ENCODE measurements at regions not wholly inside any gene's neighbourhood (a gene's known extent, or its start where the extent isn't known, plus 50 kb on each side); places are given as distances from the start of the nearest gene placed in this dataset.

DNA sequence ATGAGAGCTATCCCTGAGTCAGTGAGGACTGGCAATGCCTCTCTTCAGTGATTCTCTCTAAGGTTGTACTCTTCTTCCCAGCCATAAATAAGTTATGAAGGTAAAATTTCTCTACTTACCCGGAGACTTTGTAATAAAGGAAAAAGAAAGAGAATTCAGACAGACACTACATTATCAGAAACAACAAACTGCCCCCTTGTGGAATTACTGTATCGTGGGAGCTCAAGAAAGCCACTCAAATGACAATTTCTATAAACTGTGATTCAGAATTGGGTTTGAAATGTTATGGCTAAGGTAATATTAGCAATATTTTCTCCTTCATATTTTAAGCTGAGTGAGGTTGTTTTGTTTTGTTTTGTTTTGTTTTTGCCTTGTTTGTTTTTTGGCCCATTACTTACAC is 155.8 kb upstream of the TANK start:
- no peaks in the 10 kb centered on the region for H3K27me3 ChIP-seq (replicated peaks; ENCODE audit: insufficient read depth, low read depth, low read length, poor library complexity)
- peak; percentile 34 for DNase-seq (ENCODE audit: low spot score)
- no peak overlapping the region for H3K27ac ChIP-seq (ENCODE audit: low read depth, low read length, poor library complexity, severe bottlenecking)
- no peaks in the 10 kb centered on the region for H3K9me3 ChIP-seq (ENCODE audit: low read depth, low read length, poor library complexity, severe bottlenecking)
- TF ChIP-seq, protein P1, sequence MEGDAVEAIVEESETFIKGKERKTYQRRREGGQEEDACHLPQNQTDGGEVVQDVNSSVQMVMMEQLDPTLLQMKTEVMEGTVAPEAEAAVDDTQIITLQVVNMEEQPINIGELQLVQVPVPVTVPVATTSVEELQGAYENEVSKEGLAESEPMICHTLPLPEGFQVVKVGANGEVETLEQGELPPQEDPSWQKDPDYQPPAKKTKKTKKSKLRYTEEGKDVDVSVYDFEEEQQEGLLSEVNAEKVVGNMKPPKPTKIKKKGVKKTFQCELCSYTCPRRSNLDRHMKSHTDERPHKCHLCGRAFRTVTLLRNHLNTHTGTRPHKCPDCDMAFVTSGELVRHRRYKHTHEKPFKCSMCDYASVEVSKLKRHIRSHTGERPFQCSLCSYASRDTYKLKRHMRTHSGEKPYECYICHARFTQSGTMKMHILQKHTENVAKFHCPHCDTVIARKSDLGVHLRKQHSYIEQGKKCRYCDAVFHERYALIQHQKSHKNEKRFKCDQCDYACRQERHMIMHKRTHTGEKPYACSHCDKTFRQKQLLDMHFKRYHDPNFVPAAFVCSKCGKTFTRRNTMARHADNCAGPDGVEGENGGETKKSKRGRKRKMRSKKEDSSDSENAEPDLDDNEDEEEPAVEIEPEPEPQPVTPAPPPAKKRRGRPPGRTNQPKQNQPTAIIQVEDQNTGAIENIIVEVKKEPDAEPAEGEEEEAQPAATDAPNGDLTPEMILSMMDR (conservative IDR thresholded peaks at IDR 0.05; ENCODE audit: low read depth, low read length), result peak; percentile 69
- no peak for TF ChIP-seq EZH2 (IDR thresholded peaks at IDR 0.05; ENCODE audit: borderline replicate concordance, low read depth, low read length, poor library complexity, severe bottlenecking)
- intact Hi-C loops (cut with micrococcal nuclease; ENCODE audit: unreplicated experiment), result no loop called here
- no peaks in the 10 kb centered on the region for H3K36me3 ChIP-seq (ENCODE audit: insufficient read depth, low read length, poor library complexity, severe bottlenecking)
- H3K4me3 ChIP-seq (ENCODE audit: low read depth, low read length, poor library complexity, severe bottlenecking), result no peak overlapping the region
- BruUV-seq (replicated peaks), result no TSS peak
- ChIA-PET POLR2A (ENCODE audit: low non-redundant PET) (no interaction called here), CTCF (interaction anchor here (0.6 to 2.4 kb wide), 5 partner anchors 10 to 933 kb away, joined by 3 to 10 read pairs (median 4); no protein-coding TSS in a partner anchor)
- no peaks in the 10 kb centered on the region for H3K4me1 ChIP-seq (ENCODE audit: insufficient read depth, low read length, poor library complexity, severe bottlenecking)

DNA sequence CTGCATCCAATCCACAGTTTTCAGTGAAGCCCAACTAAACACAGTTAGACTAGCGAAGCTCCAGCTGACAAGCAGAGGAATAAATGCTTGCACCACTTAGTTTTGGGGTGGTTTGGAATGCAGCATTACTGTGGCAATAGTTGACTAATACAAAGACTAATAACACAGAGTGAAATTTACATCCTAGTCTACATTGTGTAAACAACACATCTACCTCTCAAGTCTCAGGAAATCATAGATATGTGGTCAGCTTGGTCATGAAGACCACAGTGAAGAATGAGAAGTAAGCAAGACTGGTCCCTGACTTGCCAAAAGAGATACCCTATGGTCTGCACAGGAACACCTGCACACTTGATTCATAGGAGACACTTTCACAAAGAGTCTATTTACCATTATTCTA is 155.1 kb upstream of the TANK start:
- POLR2A ChIA-PET (ENCODE audit: low non-redundant PET), result no interaction called here
- intact Hi-C loops (cut with micrococcal nuclease; ENCODE audit: unreplicated experiment), result no loop called here
- no TSS peak for BruUV-seq (replicated peaks)

DNA sequence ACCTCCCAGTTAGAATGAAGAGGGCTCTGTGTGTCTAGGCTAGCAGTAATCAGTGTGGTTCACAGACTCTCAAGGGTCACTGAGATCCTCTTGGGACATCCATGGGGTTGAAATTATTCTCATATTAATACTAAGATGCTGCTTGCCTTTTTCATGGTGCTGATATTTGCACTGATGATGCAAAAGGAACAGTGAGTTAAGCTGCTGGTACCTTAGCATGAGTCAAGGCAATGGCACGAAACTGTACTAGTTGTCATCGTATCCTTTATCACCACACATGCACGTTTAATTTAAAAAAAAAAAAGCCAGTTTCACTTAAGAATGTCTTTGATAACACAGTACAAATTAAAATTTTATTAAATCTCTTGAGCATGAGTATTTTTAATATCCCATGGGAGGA is 151.9 kb upstream of the TANK start:
- BruUV-seq (replicated peaks), result no TSS peak
- TF ChIP-seq EZH2 (IDR thresholded peaks at IDR 0.05; ENCODE audit: borderline replicate concordance, low read depth, low read length, poor library complexity, severe bottlenecking), result no peak
- TF ChIP-seq, protein P1 (conservative IDR thresholded peaks at IDR 0.05; ENCODE audit: low read depth, low read length), result no peak
- no peak for DNase-seq (ENCODE audit: low spot score)
- no peaks in the 10 kb centered on the region for H3K36me3 ChIP-seq (ENCODE audit: insufficient read depth, low read length, poor library complexity, severe bottlenecking)
- H3K4me3 ChIP-seq (ENCODE audit: low read depth, low read length, poor library complexity, severe bottlenecking), result no peak overlapping the region
- no peaks in the 10 kb centered on the region for H3K9me3 ChIP-seq (ENCODE audit: low read depth, low read length, poor library complexity, severe bottlenecking)
- no peaks in the 10 kb centered on the region for H3K4me1 ChIP-seq (ENCODE audit: insufficient read depth, low read length, poor library complexity, severe bottlenecking)
- CTCF ChIA-PET, result no interaction called here
- no peaks in the 10 kb centered on the region for H3K27me3 ChIP-seq (replicated peaks; ENCODE audit: insufficient read depth, low read depth, low read length, poor library complexity)
- no peak overlapping the region for H3K27ac ChIP-seq (ENCODE audit: low read depth, low read length, poor library complexity, severe bottlenecking)
- POLR2A ChIA-PET (ENCODE audit: low non-redundant PET), result no interaction called here
- intact Hi-C loops (cut with micrococcal nuclease; ENCODE audit: unreplicated experiment), result no loop called here

More for the DNA sequence above, 155.1 kb upstream of the TANK start:
- no peak overlapping the region for H3K27ac ChIP-seq (ENCODE audit: low read depth, low read length, poor library complexity, severe bottlenecking)
- H3K9me3 ChIP-seq (ENCODE audit: low read depth, low read length, poor library complexity, severe bottlenecking), result no peaks in the 10 kb centered on the region
- CTCF ChIA-PET, result interaction anchor here (0.5 to 2.4 kb wide), 2 partner anchors 35 to 895 kb away, joined by 3 to 10 read pairs; no protein-coding TSS in a partner anchor
- no peaks in the 10 kb centered on the region for H3K36me3 ChIP-seq (ENCODE audit: insufficient read depth, low read length, poor library complexity, severe bottlenecking)
- TF ChIP-seq, protein P1 (conservative IDR thresholded peaks at IDR 0.05; ENCODE audit: low read depth, low read length), result no peak
- TF ChIP-seq EZH2 (IDR thresholded peaks at IDR 0.05; ENCODE audit: borderline replicate concordance, low read depth, low read length, poor library complexity, severe bottlenecking), result no peak
- H3K4me3 ChIP-seq (ENCODE audit: low read depth, low read length, poor library complexity, severe bottlenecking), result no peak overlapping the region
- H3K4me1 ChIP-seq (ENCODE audit: insufficient read depth, low read length, poor library complexity, severe bottlenecking), result no peaks in the 10 kb centered on the region
- H3K27me3 ChIP-seq (replicated peaks; ENCODE audit: insufficient read depth, low read depth, low read length, poor library complexity), result no peaks in the 10 kb centered on the region
- no peak for DNase-seq (ENCODE audit: low spot score)
